LHCN-M2 (cell line): ENCODE measurements at regions not wholly inside any gene's neighbourhood (a gene's known extent, or its start where the extent isn't known, plus 50 kb on each side); places are given as distances from the start of the nearest gene placed in this dataset.
"Not testable (repeated sequence)": the region's sequence is repeated elsewhere in the genome, so short reads cannot be mapped to it uniquely, and the experiment has no call there.

Experiments used
- DNase-seq: peaks from one replicate; pipeline ENCODE4 v3.0.0-alpha.2; 2012; ENCODE audit warnings: low read depth

GRCh38 chr16:16448423-16448822, 69.5 kb downstream of the NPIPA7 start:
- DNase-seq: not testable (repeated sequence)

GRCh38 chr16:16449712-16450237, 70.8 kb downstream of the NPIPA7 start:
- DNase-seq: not testable (repeated sequence)

GRCh38 chr16:16451721-16452410, 72.9 kb downstream of the NPIPA7 start:
- DNase-seq: not testable (repeated sequence)

GRCh38 chr16:16458579-16458978, 79.6 kb downstream of the NPIPA7 start:
- DNase-seq: not testable (repeated sequence)

GRCh38 chr16:16463792-16464191, 84.9 kb downstream of the NPIPA7 start:
- DNase-seq: not testable (repeated sequence)

- not testable (repeated sequence) for DNase-seq
Measured at GRCh38 chr16:16488919-16489318, 110.0 kb downstream of the NPIPA7 start.

GRCh38 chr16:16489466-16489865, 110.5 kb downstream of the NPIPA7 start:
- DNase-seq: not testable (repeated sequence)

- not testable (repeated sequence) for DNase-seq
Measured at GRCh38 chr16:16494114-16494513, 115.2 kb downstream of the NPIPA7 start.

GRCh38 chr16:16494998-16495397, 116.1 kb downstream of the NPIPA7 start:
- not testable (repeated sequence) for DNase-seq

GRCh38 chr16:16499875-16500274, 120.9 kb downstream of the NPIPA7 start:
- not testable (repeated sequence) for DNase-seq

- DNase-seq: not testable (repeated sequence)
Measured at GRCh38 chr16:16507041-16507440, 128.1 kb downstream of the NPIPA7 start.

GRCh38 chr16:16508344-16508743, 129.4 kb downstream of the NPIPA7 start:
- not testable (repeated sequence) for DNase-seq

- DNase-seq: not testable (repeated sequence)
Measured at GRCh38 chr16:16519395-16519794, 140.5 kb downstream of the NPIPA7 start.

GRCh38 chr16:16521239-16522002, 142.5 kb downstream of the NPIPA7 start:
- not testable (repeated sequence) for DNase-seq

- DNase-seq: not testable (repeated sequence)
Measured at GRCh38 chr16:16526998-16527397, 148.1 kb downstream of the NPIPA7 start.

- DNase-seq: not testable (repeated sequence)
Measured at GRCh38 chr16:16530744-16531143, 151.8 kb downstream of the NPIPA7 start.

- DNase-seq: not testable (repeated sequence)
Measured at GRCh38 chr16:16535565-16535964, 156.6 kb downstream of the NPIPA7 start.

- not testable (repeated sequence) for DNase-seq
Measured at GRCh38 chr16:16536151-16536550, 157.2 kb downstream of the NPIPA7 start.

GRCh38 chr16:16549710-16550109, 170.8 kb downstream of the NPIPA7 start:
- not testable (repeated sequence) for DNase-seq

- DNase-seq: not testable (repeated sequence)
Measured at GRCh38 chr16:16550824-16551223, 171.9 kb downstream of the NPIPA7 start.

GRCh38 chr16:16552819-16553340, 173.9 kb downstream of the NPIPA7 start:
- not testable (repeated sequence) for DNase-seq

- DNase-seq: not testable (repeated sequence)
Measured at GRCh38 chr16:16559179-16559740, 180.3 kb downstream of the NPIPA7 start.
